ENCODE measurements at regions not wholly inside any gene's neighbourhood (a gene's known extent, or its start where the extent isn't known, plus 50 kb on each side); places are given as distances from the start of the nearest gene placed in this dataset.
"Not testable (repeated sequence)": the region's sequence is repeated elsewhere in the genome, so short reads cannot be mapped to it uniquely, and the experiment has no call there.

DNA sequence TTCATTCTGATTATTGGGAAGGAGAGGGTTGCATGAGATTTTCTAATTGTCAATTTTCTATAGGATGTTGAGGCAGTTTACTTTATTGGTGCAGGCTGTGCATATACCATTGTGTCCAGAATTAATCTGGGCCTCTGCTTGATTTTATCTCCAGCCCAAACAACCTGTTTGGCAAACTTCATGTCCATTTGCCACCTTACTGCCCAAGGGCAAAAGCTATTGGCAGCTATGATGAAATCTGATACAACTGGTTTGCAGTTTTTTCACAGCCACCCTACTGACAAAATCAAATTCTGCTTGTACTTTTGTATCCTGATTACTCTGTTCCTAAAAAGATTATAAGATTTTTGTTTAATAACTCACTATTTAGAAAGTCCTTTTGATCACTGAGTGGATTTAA lies 789.2 kb upstream of the FBXO33 start:
- no peak for DNase-seq

DNA sequence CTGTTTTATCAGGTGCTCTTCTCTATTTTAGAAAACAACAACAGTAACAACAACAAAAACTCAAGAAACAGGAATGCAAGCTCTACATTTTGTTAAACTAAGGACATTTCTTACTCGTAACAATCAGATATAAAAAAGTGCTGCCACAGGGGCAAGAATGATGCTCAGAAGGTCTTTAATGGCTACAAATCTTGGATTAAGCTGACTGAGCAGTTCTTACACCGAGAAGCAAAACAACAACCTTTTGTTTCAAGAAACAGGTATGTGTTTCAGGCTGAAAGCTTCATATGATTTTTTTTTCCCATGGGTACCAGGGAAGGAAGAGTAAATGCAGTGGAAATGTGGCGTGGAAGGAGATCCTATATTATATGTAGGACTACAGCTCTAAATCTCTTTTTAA lies 786.8 kb upstream of the FBXO33 start:
- DNase-seq = no peak

GRCh38 chr14:40218282-40218941 lies 786.2 kb upstream of the FBXO33 start:
- DNase-seq = no peak

DNA sequence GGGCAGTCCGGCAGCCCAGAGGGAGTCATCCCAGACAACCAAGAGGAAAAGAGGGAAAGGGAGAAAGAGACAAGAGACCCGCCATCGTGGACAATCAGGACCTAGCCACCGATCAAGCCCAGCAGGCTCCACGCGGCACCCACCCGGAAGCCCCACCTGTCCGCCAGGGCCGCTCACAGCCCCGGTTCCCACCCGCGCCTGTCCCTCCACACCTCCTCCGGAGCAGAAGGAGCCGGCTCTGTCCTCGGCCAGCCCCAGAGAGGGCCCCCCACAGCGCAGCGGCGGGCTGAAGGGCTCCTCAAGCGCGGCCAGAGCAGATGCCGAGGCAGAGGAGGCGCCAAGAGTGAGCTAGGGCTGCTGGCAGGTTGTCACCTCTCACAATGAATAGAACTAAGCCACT lies 784.7 kb upstream of the FBXO33 start:
- DNase-seq = no peak

DNA sequence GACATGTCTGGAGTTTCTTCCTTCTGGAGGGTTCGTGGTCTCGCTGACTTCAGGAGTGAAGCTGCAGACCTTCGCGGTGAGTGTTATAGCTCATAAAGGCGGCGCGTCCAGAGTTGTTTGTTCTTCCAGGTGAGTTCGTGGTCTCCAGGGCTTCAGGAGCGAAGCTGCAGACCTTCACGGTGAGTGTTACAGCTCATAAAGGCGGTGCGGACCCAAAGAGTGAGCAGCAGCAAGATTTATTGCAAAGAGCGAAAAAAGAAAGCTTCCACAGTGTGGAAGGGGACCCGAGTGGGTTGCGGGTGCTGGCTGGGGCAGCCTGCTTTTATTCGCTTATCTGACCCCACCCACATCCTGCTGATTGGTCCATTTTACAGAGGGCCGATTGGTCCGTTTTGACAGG lies 784.2 kb upstream of the FBXO33 start:
- not testable (repeated sequence) for DNase-seq

- DNase-seq = no peak
Observed at GRCh38 chr14:40213701-40214100, 781.5 kb upstream of the FBXO33 start.

DNA sequence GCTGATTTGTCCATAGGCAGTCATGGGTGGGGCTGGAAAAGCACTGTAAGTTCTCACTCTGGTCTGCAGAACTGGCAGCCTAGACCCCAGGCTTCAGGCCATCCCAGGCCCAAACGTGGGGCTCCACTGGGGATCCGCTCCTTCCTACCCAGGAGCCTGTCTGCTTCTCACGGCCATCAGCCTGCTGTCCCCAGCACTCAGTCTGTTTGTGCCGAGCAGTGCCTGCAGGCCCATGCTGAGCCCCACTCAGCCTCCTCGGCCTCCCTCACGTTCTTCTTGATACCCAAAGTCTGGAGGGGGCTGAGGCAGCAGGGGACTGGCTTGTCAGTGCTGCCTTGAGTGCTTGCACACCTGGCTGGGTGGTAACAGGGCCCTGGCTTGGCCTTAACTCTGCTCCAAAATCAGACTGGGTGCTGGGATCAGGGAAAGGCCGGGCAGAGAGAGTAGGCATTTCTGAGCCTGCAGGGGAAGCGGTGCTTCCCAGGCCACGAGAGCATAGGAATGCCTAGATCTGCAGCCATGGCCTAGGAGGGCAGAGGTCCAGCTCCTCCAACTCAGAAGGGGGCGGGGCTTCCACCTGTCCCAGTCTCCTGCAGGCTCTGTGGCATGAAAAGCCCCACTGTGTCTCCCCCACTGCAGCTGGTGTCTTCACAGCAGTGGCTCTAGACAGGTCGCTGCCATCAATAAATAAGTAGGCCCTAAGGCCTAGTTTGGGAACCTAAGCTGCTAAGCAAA lies 772.4 kb upstream of the FBXO33 start:
- no peak for DNase-seq

GRCh38 chr14:40199101-40199500 lies 766.9 kb upstream of the FBXO33 start:
- DNase-seq = no peak

DNA sequence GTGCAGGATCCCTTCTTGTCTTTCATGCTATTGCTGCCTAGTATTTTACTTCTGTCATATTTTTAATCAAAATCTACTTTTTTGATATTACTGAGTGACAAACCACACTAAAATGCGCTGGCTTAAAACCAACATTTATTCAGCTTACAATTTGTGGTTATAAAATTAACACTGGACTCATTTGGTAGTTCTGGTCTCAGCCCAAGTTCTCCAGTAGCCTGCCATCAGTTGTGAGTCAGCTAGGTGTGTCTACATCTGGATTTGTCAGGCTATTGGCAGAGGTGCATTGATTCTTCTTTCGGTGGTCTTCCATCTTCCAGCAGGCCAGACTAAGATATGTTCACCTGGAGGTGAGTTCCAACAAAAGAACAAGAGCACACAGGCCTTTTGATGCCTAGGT lies 765.1 kb upstream of the FBXO33 start:
- DNase-seq = peak; percentile 0

DNA sequence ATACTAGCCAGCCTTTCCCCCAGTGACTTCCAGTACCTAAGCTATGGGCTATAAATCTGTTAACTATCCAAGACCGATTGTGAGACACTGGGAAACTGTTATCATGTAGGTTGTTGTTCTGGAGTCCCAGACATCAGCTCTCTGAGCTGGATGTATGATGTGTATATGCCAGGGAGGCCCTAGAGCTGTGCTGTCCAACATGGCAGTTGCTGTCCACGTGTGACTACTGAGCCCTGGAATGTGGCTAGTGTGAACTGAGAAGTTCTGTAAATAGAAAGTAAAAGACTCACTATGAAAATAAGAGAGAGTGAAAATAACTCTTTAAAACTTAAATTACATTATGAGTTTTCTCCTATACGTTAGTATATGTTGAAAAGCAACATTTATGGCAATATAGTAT lies 755.8 kb upstream of the FBXO33 start:
- peak; percentile 4 for DNase-seq

DNA sequence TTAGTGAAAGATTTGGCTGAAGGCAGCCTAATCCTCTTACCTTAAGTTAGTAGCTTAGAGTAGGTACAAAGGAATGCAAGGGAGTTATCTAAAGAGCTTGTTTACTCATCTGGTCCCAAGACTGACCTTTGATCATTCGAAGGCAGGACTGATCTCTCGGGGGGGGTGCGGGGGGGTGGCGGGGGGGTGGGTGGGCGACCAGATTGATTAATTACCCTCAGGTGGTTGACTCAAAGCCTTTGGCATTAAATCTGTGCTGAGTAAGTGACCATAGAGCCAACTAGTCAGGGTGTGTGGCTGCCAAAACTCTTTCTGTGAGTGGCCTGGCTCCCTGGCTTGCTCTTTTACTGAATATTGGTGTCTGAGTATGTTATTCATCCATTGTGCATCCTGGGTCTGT lies 731.9 kb upstream of the FBXO33 start:
- peak; percentile 17 for DNase-seq

- DNase-seq = no peak
Observed at GRCh38 chr14:40139657-40140056, 707.4 kb upstream of the FBXO33 start.

DNA sequence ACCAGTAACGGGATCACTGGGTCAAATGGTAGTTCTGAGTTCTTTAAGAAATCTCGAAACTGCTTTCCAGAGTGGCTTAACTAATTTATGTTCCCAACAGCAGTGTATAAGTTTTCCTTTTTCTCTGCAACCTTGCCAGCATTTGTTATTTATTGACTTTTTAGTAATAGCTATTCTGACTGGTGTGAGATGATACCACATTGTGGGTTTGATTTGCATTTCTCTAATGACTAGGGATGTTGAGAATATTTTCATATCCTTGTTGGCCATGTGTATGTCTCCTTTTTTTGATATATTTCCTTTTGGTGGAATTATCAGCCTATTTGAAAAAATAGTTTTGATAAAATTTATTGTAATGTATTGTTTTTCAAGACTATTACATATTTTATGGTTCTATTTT lies 701.2 kb upstream of the FBXO33 start:
- DNase-seq = no peak

DNA sequence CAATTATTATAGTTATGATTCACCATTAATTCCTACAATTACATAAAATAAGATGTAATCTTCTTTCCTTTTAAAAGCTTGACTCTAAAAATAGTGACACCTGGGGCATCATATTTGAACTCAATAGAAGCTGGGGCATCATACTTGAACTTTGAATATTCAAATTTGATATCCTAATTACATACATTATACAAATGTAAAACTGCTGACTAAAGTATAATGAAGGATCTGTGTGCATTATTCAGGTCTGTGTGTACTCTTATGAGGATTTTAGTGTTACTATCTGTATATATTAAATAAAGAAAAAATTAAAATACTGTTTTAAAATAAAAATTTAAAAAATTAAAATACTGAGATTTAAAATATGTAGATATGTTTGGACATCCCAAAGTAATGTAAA lies 696.9 kb upstream of the FBXO33 start:
- no peak for DNase-seq

GRCh38 chr14:40123816-40124215 lies 691.6 kb upstream of the FBXO33 start:
- DNase-seq = no peak

DNA sequence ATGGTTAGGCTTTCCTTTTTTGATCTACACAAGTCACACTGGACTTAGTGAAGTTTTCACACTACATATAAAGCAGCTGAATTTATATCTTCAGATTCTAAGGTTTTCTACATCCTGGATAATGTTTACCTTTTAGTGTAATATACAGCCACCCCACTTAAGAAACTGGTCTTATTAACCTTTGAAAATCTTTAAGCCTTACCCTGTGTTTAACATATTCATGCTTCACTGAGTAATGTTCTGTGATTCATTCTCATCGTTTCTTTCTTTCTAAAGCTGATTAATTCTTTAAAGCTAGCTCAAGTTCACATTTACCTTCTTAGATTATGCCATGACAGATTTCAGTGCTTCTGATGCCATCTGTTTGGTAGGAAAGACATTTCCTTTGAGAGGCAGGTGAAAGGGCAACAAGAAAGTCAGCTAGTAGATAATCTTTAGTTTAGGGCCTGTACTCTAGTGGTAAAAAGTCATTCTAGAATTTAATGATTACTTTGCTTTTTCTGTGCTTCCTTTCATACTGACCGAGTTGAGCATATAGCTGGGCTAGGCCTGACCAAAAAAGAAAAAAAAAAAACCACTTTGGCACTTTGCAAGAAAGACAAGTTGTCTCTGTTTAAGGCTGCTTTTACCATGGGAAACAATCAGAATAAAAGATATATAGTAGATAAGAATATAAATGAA lies 690.9 kb upstream of the FBXO33 start:
- no peak for DNase-seq

- no peak for DNase-seq
Observed at GRCh38 chr14:40119765-40120164, 687.5 kb upstream of the FBXO33 start.

GRCh38 chr14:40119321-40119720 lies 687.1 kb upstream of the FBXO33 start:
- DNase-seq = peak; percentile 0

- no peak for DNase-seq
Observed at GRCh38 chr14:40115583-40115982, 683.4 kb upstream of the FBXO33 start.

- DNase-seq = no peak
Observed at GRCh38 chr14:40113671-40114070, 681.4 kb upstream of the FBXO33 start.

- DNase-seq = no peak
Observed at GRCh38 chr14:40100544-40101196, 668.4 kb upstream of the FBXO33 start.

GRCh38 chr14:40099316-40099715 lies 667.1 kb upstream of the FBXO33 start:
- DNase-seq = no peak

GRCh38 chr14:40098468-40098867 lies 666.2 kb upstream of the FBXO33 start:
- DNase-seq = no peak

GRCh38 chr14:40096968-40097367 lies 664.7 kb upstream of the FBXO33 start:
- DNase-seq = no peak

All from fibroblast of upper back skin (primary cell).